ENCODE measurements at regions not wholly inside any gene's neighbourhood (a gene's known extent, or its start where the extent isn't known, plus 50 kb on each side); places are given as distances from the start of the nearest gene placed in this dataset.

DNA sequence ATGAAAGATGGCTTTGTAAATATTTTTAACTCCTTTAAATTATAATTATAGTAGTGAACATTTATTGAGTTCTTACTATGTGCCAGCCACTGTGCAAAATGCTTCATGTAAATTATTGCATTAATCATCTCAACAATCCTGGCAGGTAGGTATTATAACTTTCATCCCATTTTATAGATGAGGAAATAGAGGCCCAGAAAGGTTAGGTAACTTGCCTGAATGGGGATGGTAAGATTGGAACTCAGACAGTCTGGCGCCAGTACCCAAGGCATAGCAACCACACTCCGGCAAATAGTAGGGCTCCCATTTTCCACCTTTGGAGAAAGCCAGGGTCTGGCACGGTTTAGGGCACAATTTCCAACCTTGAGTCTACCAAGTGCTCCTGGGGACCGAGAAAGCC, 129.8 kb downstream of the VEGFA start:
- Histone ChIP-seq H3K27me3 (no peaks in the 10 kb centered on the region), H3K9me3 (no peaks in the 10 kb centered on the region), H3K4me3 (no peak overlapping the region), H3K27ac (no peak overlapping the region), H3K4me1 (peaks cover 0 to 9% of the 10 kb centered on the region in 2 donors), H3K36me3 (no peaks in the 10 kb centered on the region)
- DNase-seq (no peak), ATAC-seq (no peak)
- in situ Hi-C loops (cut with MboI; ENCODE audit: low sequenced_read_pairs in 4 of 4): no loop called here
- intact Hi-C loops (cut with DNase I; ENCODE audit: low total_unique reads): no loop called here
- TF ChIP-seq, protein P1, sequence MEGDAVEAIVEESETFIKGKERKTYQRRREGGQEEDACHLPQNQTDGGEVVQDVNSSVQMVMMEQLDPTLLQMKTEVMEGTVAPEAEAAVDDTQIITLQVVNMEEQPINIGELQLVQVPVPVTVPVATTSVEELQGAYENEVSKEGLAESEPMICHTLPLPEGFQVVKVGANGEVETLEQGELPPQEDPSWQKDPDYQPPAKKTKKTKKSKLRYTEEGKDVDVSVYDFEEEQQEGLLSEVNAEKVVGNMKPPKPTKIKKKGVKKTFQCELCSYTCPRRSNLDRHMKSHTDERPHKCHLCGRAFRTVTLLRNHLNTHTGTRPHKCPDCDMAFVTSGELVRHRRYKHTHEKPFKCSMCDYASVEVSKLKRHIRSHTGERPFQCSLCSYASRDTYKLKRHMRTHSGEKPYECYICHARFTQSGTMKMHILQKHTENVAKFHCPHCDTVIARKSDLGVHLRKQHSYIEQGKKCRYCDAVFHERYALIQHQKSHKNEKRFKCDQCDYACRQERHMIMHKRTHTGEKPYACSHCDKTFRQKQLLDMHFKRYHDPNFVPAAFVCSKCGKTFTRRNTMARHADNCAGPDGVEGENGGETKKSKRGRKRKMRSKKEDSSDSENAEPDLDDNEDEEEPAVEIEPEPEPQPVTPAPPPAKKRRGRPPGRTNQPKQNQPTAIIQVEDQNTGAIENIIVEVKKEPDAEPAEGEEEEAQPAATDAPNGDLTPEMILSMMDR (IDR thresholded peaks at IDR 0.05 in 4 of 5, conservative IDR thresholded peaks at IDR 0.05 in 1 of 5): no peak
- TF ChIP-seq POLR2A (IDR thresholded peaks at IDR 0.05): no peak

DNA sequence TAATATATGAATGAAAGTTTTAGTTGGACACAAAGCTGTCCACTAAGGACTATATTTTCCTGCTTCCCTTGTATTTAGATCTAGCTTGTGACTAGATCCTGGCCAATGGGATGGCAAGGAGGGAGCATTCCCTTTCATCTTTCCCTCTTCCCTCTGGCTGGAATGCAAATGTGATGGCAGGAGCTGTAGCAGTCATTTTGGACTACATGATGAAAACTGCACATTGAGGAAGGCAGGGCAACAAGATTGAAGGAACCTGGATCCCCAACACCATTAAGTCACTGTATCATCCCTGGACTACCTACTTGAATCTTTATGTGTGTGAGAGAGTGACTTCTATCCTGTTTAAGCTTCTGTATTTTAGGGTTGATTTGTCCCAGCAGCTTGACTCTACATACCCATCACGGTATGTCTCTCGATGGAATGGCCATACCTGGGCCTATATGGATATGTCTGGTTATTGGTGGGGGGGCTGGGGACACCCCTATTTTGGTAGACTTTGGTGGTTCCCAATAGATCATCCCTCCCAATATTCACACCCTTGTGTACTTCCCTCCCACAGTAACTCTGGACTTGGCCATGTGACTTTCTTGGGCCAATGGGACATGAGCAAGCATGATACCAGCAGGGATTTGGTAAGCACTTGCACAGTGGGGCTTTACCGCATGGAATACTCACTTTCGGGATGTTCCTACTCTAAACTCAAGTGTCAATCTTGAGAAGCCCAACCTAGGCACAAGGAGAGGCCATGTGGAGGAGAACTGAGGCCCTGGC, 128.5 kb downstream of the VEGFA start:
- Histone ChIP-seq H3K4me1 (peaks cover 0 to 9% of the 10 kb centered on the region in 2 donors), H3K36me3 (no peaks in the 10 kb centered on the region), H3K27me3 (no peaks in the 10 kb centered on the region), H3K9me3 (no peaks in the 10 kb centered on the region), H3K27ac (no peak overlapping the region), H3K4me3 (no peak overlapping the region)
- intact Hi-C loops (cut with DNase I; ENCODE audit: low total_unique reads): no loop called here
- DNase-seq (no peak), ATAC-seq (no peak)
- in situ Hi-C loops (cut with MboI; ENCODE audit: low sequenced_read_pairs in 4 of 4): no loop called here
- TF ChIP-seq POLR2A (IDR thresholded peaks at IDR 0.05): no peak
- TF ChIP-seq, protein P1 (IDR thresholded peaks at IDR 0.05 in 4 of 5, conservative IDR thresholded peaks at IDR 0.05 in 1 of 5): no peak

DNA sequence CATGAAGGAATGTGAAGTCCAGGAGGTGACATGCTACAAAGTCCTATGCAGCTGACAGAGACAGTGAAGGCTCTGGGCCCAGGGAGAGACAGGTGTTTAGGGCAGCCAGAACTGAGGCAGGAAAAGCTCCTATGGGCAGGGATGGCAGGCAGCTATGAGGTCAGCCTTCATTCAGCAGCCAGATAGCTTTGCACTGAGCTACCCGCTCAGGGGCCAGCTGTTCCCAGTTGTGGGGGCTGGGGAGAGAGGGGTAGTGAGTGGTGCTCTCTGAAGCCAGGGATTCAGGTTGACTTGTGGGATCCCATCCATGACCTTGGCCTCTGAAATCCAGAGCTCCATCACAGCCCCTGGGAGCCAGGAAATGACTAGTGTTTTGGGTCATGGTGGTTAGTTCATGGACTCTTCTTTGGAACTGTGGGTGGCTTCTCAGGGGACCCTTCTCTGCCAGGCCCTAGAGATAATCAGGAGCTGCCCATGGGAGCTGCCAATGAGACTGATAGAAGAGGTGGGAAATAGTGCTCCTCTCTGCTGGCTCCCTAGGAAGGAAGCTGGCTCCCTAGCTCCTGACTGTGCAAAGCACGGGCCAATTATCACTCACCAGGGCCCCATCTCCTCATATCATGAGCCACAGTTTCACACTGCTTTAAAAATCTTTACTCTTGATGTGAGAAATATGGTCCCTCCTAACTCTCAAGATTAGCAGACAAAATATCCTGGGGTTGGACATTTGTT, 127.7 kb downstream of the VEGFA start:
- H3K4me3 ChIP-seq: no peak overlapping the region
- H3K36me3 ChIP-seq: no peaks in the 10 kb centered on the region
- TF ChIP-seq, protein P1 (IDR thresholded peaks at IDR 0.05 in 4 of 5, conservative IDR thresholded peaks at IDR 0.05 in 1 of 5): no peak
- TF ChIP-seq POLR2A (IDR thresholded peaks at IDR 0.05): no peak
- no peaks in the 10 kb centered on the region for H3K27me3 ChIP-seq
- in situ Hi-C loops (cut with MboI; ENCODE audit: low sequenced_read_pairs in 4 of 4) (no loop called here), intact Hi-C loops (cut with DNase I; ENCODE audit: low total_unique reads) (no loop called here)
- DNase-seq (no peak), ATAC-seq (no peak)
- peaks cover 0 to 9% of the 10 kb centered on the region in 2 donors for H3K4me1 ChIP-seq
- H3K9me3 ChIP-seq: no peaks in the 10 kb centered on the region
- no peak overlapping the region for H3K27ac ChIP-seq

DNA sequence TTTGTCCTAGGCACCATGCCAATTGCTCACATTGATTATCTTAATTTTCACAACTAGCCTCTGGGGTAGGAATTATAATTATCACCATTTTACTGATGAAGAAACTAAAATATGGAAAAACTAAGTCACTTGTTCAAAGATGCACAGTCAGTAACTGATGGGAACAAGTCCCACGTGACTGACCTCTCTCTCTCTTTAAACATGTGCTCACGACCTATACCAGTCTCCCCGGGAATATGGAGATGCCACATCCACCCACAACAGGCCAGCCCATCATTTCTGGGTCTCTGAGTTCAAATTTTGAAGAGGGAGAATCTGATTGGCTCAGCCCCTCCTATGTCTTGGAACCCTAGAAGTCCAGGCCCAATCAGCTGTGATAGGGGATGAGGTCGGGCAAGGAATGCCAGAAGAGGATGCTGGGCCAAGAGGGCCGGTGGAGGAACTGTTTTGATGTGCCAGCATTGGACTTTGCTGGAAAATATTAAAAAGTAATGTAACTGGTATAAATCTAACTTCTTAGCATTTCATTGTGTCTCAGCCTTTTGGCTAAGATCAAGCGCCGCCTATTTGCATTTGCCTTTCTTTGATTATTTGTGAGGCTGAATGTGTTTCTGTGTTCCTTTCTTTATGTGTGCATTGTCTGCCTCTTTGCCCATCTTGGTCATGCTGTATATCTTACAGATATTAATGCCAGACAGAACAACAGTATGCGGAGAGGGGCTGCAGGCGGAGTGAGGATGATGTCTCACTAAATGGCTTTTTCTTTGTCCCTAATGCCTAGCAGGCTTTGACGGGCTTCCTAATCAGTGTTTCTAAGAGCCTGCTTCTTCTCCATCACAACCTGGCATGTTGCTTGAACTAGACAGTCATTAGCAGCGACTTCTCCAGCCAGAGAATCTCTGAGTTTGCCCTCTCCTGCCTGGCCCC, 126.6 kb downstream of the VEGFA start:
- no peaks in the 10 kb centered on the region for H3K36me3 ChIP-seq
- no peak overlapping the region for H3K4me3 ChIP-seq
- TF ChIP-seq POLR2A (IDR thresholded peaks at IDR 0.05): no peak
- TF ChIP-seq, protein P1 (IDR thresholded peaks at IDR 0.05 in 4 of 5, conservative IDR thresholded peaks at IDR 0.05 in 1 of 5): no peak
- H3K4me1 ChIP-seq: peaks cover 0 to 9% of the 10 kb centered on the region in 2 donors
- H3K27ac ChIP-seq: no peak overlapping the region
- in situ Hi-C loops (cut with MboI; ENCODE audit: low sequenced_read_pairs in 4 of 4): no loop called here
- intact Hi-C loops (cut with DNase I; ENCODE audit: low total_unique reads): no loop called here
- ATAC-seq (no peak), DNase-seq (no peak)
- no peaks in the 10 kb centered on the region for H3K9me3 ChIP-seq
- H3K27me3 ChIP-seq: no peaks in the 10 kb centered on the region
